SW480 (cell line): ENCODE measurements at regions not wholly inside any gene's neighbourhood (a gene's known extent, or its start where the extent isn't known, plus 50 kb on each side); places are given as distances from the start of the nearest gene placed in this dataset.
"Not testable (repeated sequence)": the region's sequence is repeated elsewhere in the genome, so short reads cannot be mapped to it uniquely, and the experiment has no call there.

Experiments
- DNase-seq: peaks from one replicate; pipeline ENCODE4 v3.0.0-alpha.2; 2016; ENCODE audit warnings: low spot score

DNA sequence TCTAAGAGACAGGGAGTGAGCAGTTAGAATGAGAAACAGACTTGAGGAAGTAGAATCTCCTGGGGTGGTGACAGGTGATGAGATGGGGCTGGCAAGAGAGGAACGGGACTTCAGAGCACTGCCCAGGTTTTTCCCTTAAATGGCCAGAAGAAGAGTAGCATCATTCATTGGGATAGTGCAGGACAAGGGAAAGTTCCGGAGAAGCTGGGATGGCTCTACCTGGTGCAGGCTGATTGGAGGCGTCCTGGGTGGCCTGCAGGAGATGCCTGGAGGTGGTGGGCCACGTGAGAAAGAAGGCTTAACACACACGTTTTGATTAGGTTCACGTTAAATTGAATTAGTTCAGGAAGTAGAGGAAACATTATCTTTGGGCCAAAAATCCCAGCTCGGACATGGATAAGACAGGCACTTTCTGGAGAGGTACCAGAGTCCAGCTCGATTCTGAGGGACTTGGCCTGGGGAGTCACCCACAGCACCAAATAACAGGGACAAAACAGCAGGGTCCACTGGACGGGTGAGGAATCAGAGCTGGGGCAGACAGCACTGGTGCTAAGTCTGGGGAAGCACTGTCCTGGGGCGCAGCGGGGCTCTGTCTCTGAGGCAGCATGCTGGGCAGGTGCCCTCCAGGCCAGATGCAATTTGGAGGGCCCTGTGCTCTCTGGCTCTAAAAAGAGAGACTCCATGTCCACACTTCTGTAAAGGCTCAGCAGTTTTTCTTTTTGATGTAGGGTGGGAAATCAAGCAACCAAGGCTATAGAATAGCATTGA is 512.3 kb upstream of the RAB6C start:
- no peak for DNase-seq

DNA sequence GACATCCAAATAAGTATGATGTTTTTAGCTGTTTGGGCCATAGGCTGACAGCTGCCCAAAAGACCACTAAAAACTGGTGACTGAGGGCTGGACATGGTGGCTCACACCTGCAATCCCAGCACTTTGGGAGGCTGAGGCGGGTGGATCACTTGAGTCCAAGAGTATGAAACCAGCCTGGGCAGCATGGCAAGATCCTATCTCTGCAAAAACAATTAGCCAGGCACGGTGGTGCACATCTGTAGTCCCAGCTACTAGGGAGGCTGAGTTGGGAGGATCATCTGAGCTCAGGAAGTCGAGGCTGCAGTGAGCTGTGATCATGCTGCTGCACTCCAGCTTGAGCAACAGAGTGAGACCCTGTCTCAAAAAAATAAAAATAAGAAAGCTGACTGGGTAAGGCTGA is 511.5 kb upstream of the RAB6C start:
- no peak for DNase-seq

DNA sequence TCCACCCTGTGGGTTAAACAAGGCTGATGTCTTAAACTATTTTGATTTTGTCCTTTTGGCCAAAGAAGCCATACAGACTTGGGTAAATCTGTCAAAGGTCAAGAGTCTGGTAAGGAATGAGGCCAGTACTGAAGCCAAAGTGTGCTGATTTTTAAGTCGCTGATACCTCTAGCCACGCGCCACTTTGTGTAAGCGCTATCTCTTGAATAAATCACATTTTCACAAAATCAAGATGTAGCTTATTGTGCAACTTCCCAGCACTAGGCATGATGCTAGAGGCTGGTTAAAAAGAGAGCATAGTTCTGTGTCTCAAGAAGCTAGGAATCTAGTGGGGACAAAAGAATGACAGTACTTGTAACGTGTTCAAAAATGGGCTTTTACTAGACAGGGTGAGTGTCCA is 510.6 kb upstream of the RAB6C start:
- DNase-seq, result no peak

DNA sequence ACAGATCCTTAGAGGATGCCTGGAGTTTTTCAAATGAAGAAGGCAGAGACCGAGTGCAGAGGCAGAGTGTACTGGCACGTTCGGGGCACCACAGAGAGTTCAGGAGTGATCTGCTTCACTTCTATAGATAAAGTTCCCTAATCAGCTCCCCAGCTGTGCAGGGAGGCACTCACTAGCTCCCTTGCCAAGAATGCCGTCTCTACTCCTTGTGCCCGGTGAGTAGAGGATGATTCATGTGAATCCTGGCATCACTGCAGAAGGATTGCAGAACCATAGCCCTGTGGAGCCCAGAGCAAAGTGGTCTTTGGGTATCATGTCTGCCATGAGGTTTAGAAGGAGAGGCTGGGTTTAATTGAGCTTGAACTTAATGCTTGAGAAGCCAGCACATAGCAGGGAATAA is 510.1 kb upstream of the RAB6C start:
- DNase-seq, result no peak

DNA sequence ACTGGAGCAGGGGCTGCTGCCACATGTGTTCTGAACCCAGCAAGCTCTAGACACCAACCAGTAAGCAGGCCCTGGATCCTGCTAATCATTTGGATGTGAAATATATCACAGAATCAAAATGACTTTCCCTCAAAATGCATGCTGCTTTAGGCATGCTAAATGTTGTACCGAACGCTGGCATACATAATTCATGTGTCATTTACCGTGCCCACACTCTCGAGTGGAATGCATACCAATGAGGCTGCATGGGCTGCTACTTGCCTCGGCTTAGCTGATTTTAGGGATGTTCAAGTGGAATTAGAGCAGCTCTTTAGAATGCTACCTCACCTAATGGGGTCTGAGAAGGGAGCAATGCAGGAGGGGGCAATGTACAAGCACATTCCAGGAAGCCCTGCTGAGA is 509.6 kb upstream of the RAB6C start:
- DNase-seq, result no peak

DNA sequence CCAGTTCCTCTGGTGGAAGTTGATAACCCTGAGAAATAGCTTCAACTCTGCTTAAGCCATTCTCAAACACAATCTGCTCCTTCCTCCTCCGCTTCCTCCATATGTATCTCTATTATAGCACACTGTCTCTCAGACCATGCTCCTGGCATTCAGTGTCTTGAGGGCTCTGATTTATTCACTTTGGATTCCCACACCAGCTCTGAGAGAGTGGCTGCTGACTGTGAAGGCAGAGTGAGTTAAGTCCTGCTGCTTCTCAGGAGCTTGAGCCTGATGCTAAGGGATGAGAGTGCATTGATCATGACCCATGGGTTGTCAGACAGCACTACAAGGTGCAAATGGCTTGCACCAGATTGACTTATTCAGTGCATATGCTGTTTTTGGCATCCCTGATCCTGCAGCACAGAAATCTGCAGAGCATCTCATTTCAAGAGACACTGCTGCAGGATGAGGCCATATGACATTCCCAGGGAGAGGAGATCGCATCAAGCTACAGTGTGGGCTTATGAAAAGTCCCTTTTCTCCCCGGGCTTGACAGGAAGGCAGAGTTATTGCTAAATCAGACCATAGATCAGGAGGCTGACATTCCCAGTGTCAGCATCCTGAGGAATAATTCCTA is 500.5 kb upstream of the RAB6C start:
- DNase-seq, result no peak

DNA sequence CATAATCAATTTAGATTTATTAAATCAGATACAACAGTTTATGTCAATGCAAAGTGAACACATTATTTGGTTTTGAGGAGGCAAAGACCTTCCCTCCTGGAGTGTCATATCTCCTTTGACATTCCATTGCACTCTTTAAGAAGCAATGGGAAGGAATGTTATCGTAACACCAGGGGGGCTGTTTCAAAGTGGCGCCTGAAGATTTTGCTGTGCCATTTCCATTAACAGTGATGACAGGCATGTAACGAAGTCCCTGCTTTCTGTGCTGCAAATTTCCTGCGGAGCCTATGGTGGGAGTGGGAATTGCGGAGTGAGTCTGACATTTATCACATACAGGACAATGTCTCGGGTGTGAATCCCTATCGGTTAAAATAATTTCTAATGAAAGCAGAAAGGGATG is 499.6 kb upstream of the RAB6C start:
- DNase-seq, result no peak

DNA sequence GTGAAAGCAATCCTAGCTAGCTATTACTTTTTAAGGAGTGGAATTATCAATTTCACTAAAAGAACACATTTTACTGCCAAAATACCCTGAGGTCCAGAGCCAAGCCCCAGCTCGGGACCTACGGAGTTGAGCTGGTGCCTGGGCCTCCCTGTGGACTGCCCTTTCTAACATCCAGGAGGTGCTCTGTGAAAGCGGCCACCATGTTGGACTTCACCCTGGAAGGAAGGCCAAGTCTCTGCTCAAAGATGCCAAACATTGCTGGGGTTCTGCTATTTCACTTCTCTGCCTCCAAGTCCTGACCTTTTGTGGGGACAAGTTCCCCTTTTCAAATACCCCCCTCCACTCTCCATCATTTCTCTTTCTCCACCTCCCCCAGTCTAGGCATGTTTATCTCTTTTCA is 498.7 kb upstream of the RAB6C start:
- no peak for DNase-seq

DNA sequence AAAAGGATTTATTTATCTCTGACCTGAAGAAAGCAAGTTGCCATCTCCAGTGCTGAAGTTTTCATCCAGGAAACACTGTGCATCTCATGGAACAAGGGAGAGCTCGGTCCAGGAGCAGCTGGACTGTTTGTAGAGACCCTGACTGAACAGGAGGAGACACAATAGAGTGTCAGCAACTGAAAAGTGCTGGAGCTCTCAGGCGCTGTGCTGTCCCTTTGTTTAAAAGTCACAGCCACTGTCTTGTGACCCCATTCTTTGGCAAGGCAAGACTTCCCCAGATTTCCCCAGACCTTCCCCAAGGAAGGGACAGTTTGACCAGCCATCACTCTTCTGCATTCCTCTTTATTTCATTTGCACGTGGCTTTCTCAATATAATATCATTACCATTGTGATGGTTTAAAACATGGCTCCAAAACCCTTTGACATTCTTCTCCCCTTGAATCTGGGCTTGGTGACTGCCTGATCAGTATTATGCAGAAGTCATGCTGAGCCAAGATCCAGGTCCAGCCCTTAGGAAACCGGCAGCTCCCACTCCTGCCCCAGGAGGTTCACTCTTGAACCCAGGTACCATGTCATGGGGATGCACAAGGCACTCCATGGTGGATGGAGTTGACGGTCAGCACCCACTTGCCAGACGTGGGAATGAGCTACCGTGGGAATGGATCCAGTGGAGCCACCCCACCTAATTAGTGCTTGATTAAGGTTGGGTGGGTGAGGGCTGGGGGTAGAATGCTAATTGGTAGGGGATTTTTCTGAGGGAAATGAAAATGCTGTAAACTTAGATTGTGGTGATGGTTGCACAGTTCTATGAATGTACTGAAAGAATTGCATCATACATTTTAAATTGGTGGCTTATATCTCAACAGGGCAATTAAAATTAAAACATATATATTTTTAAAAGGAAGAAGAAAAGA is 497.9 kb upstream of the RAB6C start:
- no peak for DNase-seq

DNA sequence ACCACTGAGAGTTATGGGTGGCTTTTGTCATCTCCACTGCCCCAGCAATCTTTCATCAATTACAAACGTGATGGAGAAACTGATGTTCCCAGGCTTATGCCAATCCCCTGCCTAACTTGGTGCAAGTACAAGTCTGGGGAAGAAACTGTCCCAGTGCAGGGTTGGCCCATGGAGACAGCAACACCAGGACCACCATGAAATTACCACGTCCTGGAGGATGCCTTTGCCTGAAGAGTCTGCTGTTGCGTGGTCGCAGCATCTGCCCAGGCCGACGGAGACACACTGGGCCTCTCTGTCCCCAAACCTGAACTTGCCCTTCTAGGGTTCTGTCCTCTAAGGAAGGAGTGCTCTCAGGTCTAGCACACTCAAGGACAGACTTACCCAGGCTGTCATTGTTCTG is 496.8 kb upstream of the RAB6C start:
- no peak for DNase-seq

DNA sequence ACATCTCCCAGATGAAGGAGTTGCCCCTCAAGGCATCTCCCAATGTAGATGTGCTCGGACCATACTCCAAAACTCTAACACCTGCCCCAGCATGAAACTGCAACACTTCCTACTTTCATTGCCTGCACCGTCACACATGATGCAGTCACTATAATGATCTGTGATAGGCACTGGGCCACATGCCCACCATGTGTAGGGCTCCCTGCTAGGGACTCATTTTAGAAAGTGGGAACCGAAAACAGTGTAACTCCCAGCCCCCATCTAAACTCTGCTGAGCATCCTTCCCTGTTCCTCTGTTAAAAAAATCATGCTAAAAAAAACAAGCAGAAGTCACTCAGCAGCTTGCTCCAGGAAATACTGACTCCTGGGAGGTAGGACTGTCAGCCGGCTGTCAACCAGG is 496.1 kb upstream of the RAB6C start:
- no peak for DNase-seq

DNA sequence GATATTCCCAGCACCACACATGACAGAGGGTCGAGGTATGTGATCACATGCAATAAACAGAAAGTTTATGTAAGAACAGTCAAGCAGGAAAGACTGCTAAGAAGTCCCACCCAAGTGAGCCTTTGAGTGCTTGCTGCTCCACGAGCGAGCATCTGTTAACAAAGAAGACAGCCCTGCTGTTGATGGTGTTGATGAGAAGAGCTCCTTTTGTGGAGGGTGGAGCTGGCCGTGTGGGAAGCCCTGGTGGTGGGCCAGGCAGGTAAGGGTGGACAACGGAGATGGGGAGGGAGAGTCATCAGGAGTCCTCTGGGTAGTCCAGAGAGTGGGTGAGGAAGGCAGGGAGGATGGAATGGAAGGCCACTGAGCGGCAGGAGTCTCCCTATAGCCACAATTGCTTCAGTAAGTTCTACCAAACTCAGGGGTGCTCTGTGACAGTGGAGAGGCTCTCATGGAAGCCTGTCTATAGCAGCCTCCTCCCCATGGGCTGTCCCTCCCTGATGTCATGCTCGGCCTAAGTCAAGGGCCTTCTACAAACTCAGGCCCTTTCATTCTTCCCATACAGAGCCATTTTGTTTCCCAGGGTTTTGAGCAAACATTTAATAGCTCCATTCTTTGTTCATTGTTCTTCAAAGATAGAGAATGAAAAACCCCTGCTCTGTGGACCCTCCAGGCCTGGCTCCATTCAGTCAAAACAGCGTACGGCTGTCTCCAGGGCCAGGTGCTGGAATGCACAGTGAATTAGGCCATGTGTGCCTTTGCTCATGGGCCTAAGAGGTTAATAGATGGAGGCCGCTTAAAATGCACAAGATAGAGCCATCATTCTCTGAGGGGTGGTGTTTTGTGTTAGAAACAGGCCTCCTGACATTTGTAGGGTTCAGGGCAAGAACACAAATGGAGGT is 494.2 kb upstream of the RAB6C start:
- DNase-seq, result no peak

DNA sequence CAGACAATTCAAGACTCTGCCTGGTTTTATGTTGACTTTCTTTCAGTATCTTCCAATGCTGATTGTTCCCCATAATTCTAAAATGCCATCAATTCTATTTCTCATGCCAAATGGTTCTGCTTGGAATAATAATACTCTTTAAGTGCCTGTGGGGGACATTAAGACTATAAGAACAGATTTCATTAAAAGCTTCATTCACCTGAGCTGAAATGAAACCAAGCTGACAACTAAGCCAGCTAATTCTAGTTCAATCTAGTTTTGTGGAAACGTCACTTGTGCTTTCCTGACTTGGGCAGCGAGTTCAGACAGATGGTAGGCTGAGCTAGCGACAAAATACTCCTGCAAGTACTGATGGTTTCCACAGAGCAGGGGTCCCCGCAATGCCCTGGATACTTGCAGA is 491.1 kb upstream of the RAB6C start:
- DNase-seq, result no peak

DNA sequence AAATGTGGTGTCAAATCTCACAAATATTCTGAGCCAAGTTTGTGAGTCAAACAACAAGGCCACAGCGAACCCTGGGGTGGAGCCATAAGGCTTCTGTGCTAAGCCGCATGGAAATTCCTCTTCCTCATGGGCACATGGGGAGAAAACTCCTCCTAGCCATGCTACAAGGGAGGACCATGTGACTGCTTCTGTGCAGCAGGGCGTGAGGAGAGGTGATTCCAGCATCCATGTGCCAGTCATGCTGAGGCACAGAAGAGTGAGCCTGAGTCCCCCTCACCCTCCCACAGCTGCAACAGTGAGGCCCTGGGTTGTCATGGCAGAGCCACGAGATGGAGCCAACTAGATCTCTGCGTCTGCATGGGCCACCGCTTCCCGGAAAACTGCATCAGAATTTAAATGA is 488.8 kb upstream of the RAB6C start:
- no peak for DNase-seq

DNA sequence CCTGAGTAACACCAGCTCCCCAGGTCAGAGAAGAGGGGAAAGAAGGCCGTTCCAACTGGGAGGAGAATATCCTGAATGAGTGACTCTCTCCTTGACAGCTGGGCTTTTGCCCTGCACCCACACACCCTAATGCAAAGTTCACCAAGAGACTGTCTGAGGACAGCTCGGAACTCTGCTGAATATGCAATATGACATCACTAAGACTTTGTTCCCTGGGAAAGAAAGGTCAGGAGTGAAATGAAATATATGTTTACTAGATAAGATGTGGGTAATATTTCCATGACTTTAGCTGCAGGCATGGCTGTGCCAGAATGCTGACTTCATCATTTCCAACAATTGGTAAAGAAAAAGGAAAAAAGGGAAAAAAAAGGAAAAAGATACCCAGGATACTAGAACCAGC is 488.2 kb upstream of the RAB6C start:
- DNase-seq, result no peak

DNA sequence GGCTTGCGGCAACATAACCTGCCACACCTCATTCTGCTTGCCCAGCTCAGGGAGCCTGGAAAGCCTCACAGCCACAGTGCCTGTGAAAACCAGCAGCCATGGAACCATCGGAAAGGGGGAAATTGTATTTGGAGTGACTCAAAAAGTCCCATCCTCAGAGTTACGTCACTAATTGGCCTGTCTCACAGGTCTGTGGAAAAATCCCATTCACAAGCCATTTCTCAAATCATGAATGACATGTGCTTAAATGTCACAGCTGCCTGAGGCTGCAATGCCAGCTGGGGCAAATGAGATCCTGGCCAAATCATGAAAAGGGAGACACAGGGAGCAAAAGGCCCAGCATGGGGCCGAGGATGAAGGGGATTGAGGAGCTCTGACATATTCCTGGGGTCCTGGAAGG is 486.9 kb upstream of the RAB6C start:
- no peak for DNase-seq

DNA sequence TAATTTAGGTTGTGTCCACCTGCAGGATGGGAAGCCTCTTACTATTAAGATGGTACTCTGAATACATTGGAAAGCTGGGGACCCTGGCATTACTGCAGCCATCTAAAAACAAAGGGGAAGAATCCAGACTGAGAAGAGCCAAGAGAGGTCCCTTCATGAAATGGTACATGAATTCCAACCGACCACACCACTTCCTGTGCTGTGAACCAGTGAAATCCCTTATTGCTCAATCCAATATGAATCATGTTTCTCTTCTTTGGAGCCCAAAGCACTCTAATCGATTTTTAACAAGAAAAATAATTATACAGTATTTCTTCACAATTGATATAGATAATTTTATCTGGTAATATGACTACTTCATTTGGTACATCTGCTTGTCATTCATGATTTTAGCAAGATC is 479.7 kb upstream of the RAB6C start:
- DNase-seq, result peak; percentile 31

DNA sequence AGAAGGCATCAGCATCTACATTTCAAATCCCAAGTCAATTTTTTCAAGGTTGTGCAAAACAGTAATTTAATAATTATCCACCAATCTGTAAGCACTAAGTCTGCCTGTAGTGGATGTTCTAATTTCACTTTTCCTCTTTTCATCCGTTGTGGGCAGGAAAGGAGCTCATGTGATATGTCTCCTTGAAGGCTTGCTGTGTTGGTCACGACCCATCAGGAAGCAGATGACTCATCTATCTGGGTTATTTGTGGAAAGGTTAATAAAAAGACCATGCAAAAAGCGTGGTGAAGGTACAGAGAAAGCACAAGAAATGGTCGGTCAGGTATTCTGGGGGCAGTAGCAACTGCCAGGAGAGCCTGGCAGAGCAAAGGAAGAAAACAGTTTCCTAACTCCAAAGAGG is 476.7 kb upstream of the RAB6C start:
- peak; percentile 35 for DNase-seq

DNA sequence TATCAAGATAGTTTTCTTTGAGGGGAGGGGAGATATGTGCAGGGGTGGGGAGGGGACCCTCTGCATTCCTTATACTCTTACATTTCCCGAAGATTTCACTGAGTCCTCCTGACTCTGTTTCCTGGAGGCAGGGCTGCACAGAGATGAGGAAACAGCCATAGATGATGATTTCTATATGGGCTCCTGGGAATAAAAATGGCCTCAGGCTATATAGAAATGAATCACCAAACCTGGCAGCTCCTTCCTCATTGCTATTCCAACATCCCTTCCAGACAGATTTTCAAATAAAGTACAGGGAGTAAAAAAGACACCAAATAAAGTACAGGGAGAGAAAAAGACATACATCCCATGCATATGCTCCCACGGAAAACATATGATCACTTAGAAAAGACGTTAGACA is 474.8 kb upstream of the RAB6C start:
- DNase-seq, result no peak

DNA sequence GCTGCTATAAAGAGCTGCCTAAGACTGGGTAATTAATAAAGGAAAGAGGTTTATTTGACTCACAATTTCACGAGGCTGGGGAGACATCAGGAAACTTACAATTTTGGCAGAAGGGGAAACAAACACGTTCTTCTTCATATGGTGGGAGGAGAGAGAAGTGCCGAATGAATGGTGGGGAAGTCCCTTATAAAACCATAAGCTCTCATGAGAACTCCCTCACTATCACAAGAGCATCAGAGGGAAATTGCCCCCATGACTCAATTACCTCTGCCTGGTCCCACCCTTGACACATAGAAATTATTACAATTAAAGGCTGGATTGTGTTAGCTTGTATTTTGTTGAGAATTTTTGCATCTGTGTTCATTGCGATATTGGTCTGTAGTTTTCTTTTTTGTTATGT is 460.5 kb upstream of the RAB6C start:
- no peak for DNase-seq

DNA sequence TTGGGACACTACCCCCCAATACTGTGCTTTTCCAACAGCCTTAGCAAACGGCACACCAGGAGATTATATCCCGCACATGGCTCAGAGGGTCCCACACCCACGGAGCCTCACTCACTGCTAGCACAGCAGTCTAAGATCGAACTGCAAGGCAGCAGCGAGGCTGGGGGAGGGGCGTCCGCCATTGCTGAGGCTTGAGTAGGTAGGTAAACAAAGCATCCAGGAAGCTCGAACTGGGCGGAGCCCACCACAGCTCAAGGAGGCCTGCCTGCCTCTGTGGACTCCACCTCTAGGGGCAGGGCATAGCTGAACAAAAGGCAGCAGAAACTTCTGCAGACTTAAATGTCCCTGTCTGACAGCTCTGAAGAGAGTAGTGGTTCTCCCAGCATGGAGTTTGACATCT is 447.3 kb upstream of the RAB6C start:
- DNase-seq, result not testable (repeated sequence)

DNA sequence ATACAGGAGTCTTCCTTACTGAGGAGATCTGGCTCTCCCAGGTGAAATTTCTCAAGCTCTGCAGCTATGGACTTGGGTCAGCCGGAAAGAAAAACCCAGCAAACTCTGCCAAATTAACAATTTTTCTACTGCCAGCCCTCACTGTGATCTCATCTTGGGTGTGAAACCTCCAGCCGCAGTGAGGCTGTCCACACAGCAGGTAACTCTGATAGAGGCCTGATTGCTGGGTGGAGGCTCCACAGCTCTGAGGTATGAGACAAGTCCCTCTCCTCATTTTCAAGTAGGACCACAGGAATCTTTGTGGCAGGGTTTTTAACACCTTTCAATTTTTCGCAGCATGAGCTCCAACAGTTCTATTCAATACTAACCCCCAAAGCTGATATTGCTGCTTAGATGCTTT is 430.6 kb upstream of the RAB6C start:
- DNase-seq, result no peak
